Vagina (tissue), 2 donors: ENCODE measurements at regions not wholly inside any gene's neighbourhood (a gene's known extent, or its start where the extent isn't known, plus 50 kb on each side); places are given as distances from the start of the nearest gene placed in this dataset.
"Not testable (repeated sequence)": the region's sequence is repeated elsewhere in the genome, so short reads cannot be mapped to it uniquely, and the experiment has no call there.

Experiments used
- DNase-seq, 2 donors: peaks; one replicate each; pipeline ENCODE4 v3.0.0-alpha.2; 2017; ENCODE audit errors: extremely low spot score in 2 of 2
- H3K27ac ChIP-seq: fragments of 200-600 bp; sonication (generic); one replicate; pipeline ENCODE4 v1.5.1; 2019
- H3K27me3 ChIP-seq: fragments of 200-600 bp; sonication (generic); one replicate; pipeline ENCODE4 v1.5.1; 2019
- H3K36me3 ChIP-seq, 2 donors: fragments of 200-600 bp; sonication (generic); one replicate each; pipeline ENCODE4 v1.5.1; 2017 to 2019
- H3K4me1 ChIP-seq: fragments of 200-600 bp; sonication (generic); one replicate; pipeline ENCODE4 v1.5.1; 2019
- H3K4me3 ChIP-seq, 2 donors: fragments of 200-600 bp; sonication (generic); 1 replicate in 1 of 2; 2 replicates in 1 of 2; pipeline ENCODE4 v1.5.1; 2016 to 2019
- H3K9me3 ChIP-seq: fragments of 200-600 bp; sonication (generic); one replicate; pipeline ENCODE4 v1.5.1; 2019
- CTCF ChIP-seq, 3 experiments: fragments of 450-650 bp in 2 of 3; fragments of 200-600 bp in 1 of 3; sonication (generic) in 1 of 3; IDR thresholded peaks; one replicate each; pipeline ENCODE4 v1.5.1; 2017 to 2019; ENCODE audit warnings: antibody characterized with exemption in 3 of 3, mild to moderate bottlenecking in 2 of 3, moderate library complexity in 2 of 3
- POLR2A ChIP-seq, 2 donors: fragments of 450-650 bp; IDR thresholded peaks; one replicate each; pipeline ENCODE4 v1.6.1; 2017; ENCODE audit warnings: antibody characterized with exemption in 2 of 2, mild to moderate bottlenecking in 2 of 2, moderate library complexity in 2 of 2
- POLR2AphosphoS5 ChIP-seq, 2 donors: sonication (generic); formaldehyde crosslinking; IDR thresholded peaks; one replicate each; pipeline ENCODE4 v1.9.0; 2017; ENCODE audit warnings: antibody characterized with exemption in 2 of 2, mild to moderate bottlenecking in 2 of 2, low read depth in 1 of 2; ENCODE audit not compliant: insufficient read depth in 1 of 2
- intact Hi-C: fragments of 100-400 bp; cut with DNase I; formaldehyde crosslinking; loops from one replicate; pipeline ENCODE4 v1.15.1; 2023

GRCh38 chr18:11372163-11372562 is 222.8 kb upstream of the PIEZO2 start:
- H3K36me3 ChIP-seq: no peaks in the 10 kb centered on the region
- H3K27me3 ChIP-seq: no peaks in the 10 kb centered on the region
- no peaks in the 10 kb centered on the region for H3K9me3 ChIP-seq
- no peak overlapping the region for H3K27ac ChIP-seq
- no peak overlapping the region for H3K4me3 ChIP-seq
- intact Hi-C loops: no loop called here
- no peak for TF ChIP-seq POLR2A (IDR thresholded peaks at IDR 0.05)
- TF ChIP-seq POLR2AphosphoS5 (IDR thresholded peaks at IDR 0.05; ENCODE audit: insufficient read depth in 1 of 2, low read depth in 1 of 2): no peak
- no peak for DNase-seq
- H3K4me1 ChIP-seq: no peaks in the 10 kb centered on the region

DNA sequence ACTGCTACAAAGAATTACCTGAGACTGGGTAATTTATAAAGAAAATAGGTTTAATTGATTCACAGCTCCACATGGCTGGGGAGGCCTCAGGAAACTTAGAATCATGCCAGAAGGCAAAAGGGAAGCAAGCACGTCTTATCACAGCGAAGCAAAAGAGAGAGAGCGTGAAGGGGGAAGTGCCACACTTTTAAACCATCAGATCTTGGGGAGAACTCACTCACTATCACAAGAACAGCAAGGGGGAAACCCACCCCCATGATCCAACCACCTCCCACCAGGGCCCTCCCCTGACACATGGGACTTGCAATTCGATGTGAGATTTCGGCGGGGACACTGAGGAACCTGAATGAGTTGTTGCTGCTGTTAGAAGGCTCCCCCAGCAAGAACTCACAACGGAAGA is 220.2 kb upstream of the PIEZO2 start:
- Histone ChIP-seq H3K4me3 (no peak overlapping the region), H3K4me1 (no peaks in the 10 kb centered on the region), H3K27me3 (no peaks in the 10 kb centered on the region), H3K27ac (no peak overlapping the region), H3K9me3 (no peaks in the 10 kb centered on the region), H3K36me3 (no peaks in the 10 kb centered on the region)
- no peak for TF ChIP-seq CTCF (IDR thresholded peaks at IDR 0.05)
- no peak for TF ChIP-seq POLR2A (IDR thresholded peaks at IDR 0.05)
- TF ChIP-seq POLR2AphosphoS5 (IDR thresholded peaks at IDR 0.05; ENCODE audit: insufficient read depth in 1 of 2, low read depth in 1 of 2): no peak
- intact Hi-C loops: no loop called here
- DNase-seq: no peak

DNA sequence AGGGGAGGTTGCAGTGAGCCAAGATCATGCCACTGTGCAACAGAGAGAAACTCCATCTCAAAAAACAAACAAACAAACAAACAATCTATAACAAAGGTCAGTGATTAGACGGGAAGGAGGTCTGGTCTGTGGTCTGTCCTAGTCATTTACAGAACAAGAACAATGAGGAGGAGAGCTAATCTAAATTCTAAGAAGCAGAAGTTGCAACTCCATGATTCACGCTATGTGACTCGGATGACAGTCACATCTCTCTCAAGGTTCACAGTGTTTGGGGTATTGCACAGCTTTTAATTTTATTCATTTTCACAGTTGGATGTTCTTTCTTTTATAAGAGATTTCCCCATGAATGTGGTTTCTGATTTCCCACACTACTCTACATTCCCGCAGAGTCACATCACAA is 218.7 kb upstream of the PIEZO2 start:
- no peaks in the 10 kb centered on the region for H3K27me3 ChIP-seq
- no peak overlapping the region for H3K27ac ChIP-seq
- no peak overlapping the region for H3K4me3 ChIP-seq
- DNase-seq: no peak
- no peaks in the 10 kb centered on the region for H3K36me3 ChIP-seq
- intact Hi-C loops: no loop called here
- H3K4me1 ChIP-seq: no peaks in the 10 kb centered on the region
- TF ChIP-seq POLR2AphosphoS5 (IDR thresholded peaks at IDR 0.05; ENCODE audit: insufficient read depth in 1 of 2, low read depth in 1 of 2) (no peak), POLR2A (IDR thresholded peaks at IDR 0.05) (no peak), CTCF (IDR thresholded peaks at IDR 0.05) (no peak)
- no peaks in the 10 kb centered on the region for H3K9me3 ChIP-seq

- no peaks in the 10 kb centered on the region for H3K27me3 ChIP-seq
- DNase-seq: no peak
- no peaks in the 10 kb centered on the region for H3K4me1 ChIP-seq
- H3K27ac ChIP-seq: no peak overlapping the region
- H3K36me3 ChIP-seq: no peaks in the 10 kb centered on the region
- H3K4me3 ChIP-seq: no peak overlapping the region
- no peaks in the 10 kb centered on the region for H3K9me3 ChIP-seq
- TF ChIP-seq POLR2A (IDR thresholded peaks at IDR 0.05) (no peak), POLR2AphosphoS5 (IDR thresholded peaks at IDR 0.05; ENCODE audit: insufficient read depth in 1 of 2, low read depth in 1 of 2) (no peak), CTCF (IDR thresholded peaks at IDR 0.05) (no peak)
- intact Hi-C loops: no loop called here
Measured at GRCh38 chr18:11367351-11367750, 218.0 kb upstream of the PIEZO2 start.

GRCh38 chr18:11366410-11366809 is 217.0 kb upstream of the PIEZO2 start:
- H3K9me3 ChIP-seq: no peaks in the 10 kb centered on the region
- no peak for TF ChIP-seq POLR2AphosphoS5 (IDR thresholded peaks at IDR 0.05; ENCODE audit: insufficient read depth in 1 of 2, low read depth in 1 of 2)
- no peak for TF ChIP-seq CTCF (IDR thresholded peaks at IDR 0.05)
- no peak for TF ChIP-seq POLR2A (IDR thresholded peaks at IDR 0.05)
- H3K27me3 ChIP-seq: no peaks in the 10 kb centered on the region
- H3K4me3 ChIP-seq: no peak overlapping the region
- H3K27ac ChIP-seq: no peak overlapping the region
- no peaks in the 10 kb centered on the region for H3K36me3 ChIP-seq
- no peak for DNase-seq
- intact Hi-C loops: no loop called here
- H3K4me1 ChIP-seq: no peaks in the 10 kb centered on the region

DNA sequence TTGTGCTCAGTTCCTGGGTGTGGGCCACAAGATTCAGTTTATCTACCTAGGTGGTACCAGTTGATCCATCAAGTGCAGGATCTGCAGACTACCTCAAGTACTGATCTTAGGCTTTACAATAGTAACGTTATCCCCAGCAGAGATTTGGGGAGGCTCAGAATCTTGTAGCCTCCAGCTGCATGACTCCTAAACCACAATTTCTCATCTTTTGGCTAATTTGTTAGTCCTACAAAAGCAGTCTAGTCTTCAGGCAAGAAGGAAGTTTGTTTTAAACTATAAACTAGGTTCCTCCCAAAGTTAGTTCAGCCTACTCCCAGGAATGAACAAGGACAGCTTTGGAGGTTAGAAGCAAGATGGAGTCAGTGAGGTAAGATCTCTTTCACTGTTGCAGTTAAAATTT is 213.5 kb upstream of the PIEZO2 start:
- H3K9me3 ChIP-seq: no peaks in the 10 kb centered on the region
- no peaks in the 10 kb centered on the region for H3K36me3 ChIP-seq
- TF ChIP-seq POLR2AphosphoS5 (IDR thresholded peaks at IDR 0.05; ENCODE audit: insufficient read depth in 1 of 2, low read depth in 1 of 2): no peak
- H3K4me3 ChIP-seq: no peak overlapping the region
- no peaks in the 10 kb centered on the region for H3K4me1 ChIP-seq
- H3K27me3 ChIP-seq: no peaks in the 10 kb centered on the region
- no peak overlapping the region for H3K27ac ChIP-seq
- intact Hi-C loops: no loop called here
- no peak for DNase-seq

GRCh38 chr18:11361862-11362261 is 212.5 kb upstream of the PIEZO2 start:
- H3K4me3 ChIP-seq, H3K36me3 ChIP-seq, DNase-seq, intact Hi-C loops, H3K4me1 ChIP-seq, H3K27ac ChIP-seq, H3K27me3 ChIP-seq, H3K9me3 ChIP-seq: not testable (repeated sequence)
